Ishikawa (cell line): ENCODE measurements at regions not wholly inside any gene's neighbourhood (a gene's known extent, or its start where the extent isn't known, plus 50 kb on each side); places are given as distances from the start of the nearest gene placed in this dataset.

ENCODE experiments used
- CEBPB ChIP-seq: IDR thresholded peaks from 2 replicates; pipeline ENCODE4 v1.6.1; 2012
- CREB1 ChIP-seq: IDR thresholded peaks from 2 replicates; pipeline ENCODE4 v1.6.1; 2012; ENCODE audit warnings: low read depth
- EP300 ChIP-seq: IDR thresholded peaks from 2 replicates; pipeline ENCODE4 v1.6.1; 2012; ENCODE audit warnings: borderline replicate concordance
- FOXM1 ChIP-seq: IDR thresholded peaks from 2 replicates; pipeline ENCODE4 v1.6.1; 2012; ENCODE audit warnings: low read depth, borderline replicate concordance
- MAX ChIP-seq: IDR thresholded peaks from 2 replicates; pipeline ENCODE4 v1.6.1; 2012
- NFIC ChIP-seq: IDR thresholded peaks from 2 replicates; pipeline ENCODE4 v1.6.1; 2012
- RAD21 ChIP-seq: IDR thresholded peaks from 2 replicates; pipeline ENCODE4 v1.6.1; 2012; ENCODE audit warnings: low read depth
- REST ChIP-seq: IDR thresholded peaks from 2 replicates; pipeline ENCODE4 v1.6.1; 2012; ENCODE audit warnings: low read depth, mild to moderate bottlenecking
- TAF1 ChIP-seq: IDR thresholded peaks from 2 replicates; pipeline ENCODE4 v1.6.1; 2012; ENCODE audit warnings: low read depth, mild to moderate bottlenecking
- TCF12 ChIP-seq: IDR thresholded peaks from 2 replicates; pipeline ENCODE4 v1.6.1; 2012; ENCODE audit warnings: low read depth
- TEAD4 ChIP-seq: IDR thresholded peaks from 2 replicates; pipeline ENCODE4 v1.6.1; 2012
- USF1 ChIP-seq: IDR thresholded peaks from 2 replicates; pipeline ENCODE4 v1.6.1; 2012
- YY1 ChIP-seq: IDR thresholded peaks from 2 replicates; pipeline ENCODE4 v1.6.1; 2012; ENCODE audit warnings: low read depth
- ZBTB7A ChIP-seq: IDR thresholded peaks from 2 replicates; pipeline ENCODE4 v1.6.1; 2012; ENCODE audit warnings: low read depth

- TF ChIP-seq CEBPB (no peak), ZBTB7A (no peak), TAF1 (no peak), RAD21 (no peak), EP300 (no peak), YY1 (no peak), USF1 (no peak), TCF12 (no peak), MAX (no peak), REST (no peak), TEAD4 (no peak), CREB1 (no peak), FOXM1 (no peak), NFIC (no peak)
Measured at GRCh38 chr12:62170241-62170640, 90.0 kb upstream of the USP15 start.
